IPS-NIHi7 (cell line): ENCODE measurements at regions not wholly inside any gene's neighbourhood (a gene's known extent, or its start where the extent isn't known, plus 50 kb on each side); places are given as distances from the start of the nearest gene placed in this dataset.

Source experiments
- DNase-seq: peaks from one replicate; pipeline ENCODE4 v3.0.0; 2012; ENCODE audit warnings: mixed read lengths; ENCODE audit errors: extremely low spot score

GRCh38 chr2:172230889-172231401 is 128.2 kb upstream of the DLX2 start:
- DNase-seq = no peak

GRCh38 chr2:172231508-172231907 is 128.8 kb upstream of the DLX2 start:
- no peak for DNase-seq

DNA sequence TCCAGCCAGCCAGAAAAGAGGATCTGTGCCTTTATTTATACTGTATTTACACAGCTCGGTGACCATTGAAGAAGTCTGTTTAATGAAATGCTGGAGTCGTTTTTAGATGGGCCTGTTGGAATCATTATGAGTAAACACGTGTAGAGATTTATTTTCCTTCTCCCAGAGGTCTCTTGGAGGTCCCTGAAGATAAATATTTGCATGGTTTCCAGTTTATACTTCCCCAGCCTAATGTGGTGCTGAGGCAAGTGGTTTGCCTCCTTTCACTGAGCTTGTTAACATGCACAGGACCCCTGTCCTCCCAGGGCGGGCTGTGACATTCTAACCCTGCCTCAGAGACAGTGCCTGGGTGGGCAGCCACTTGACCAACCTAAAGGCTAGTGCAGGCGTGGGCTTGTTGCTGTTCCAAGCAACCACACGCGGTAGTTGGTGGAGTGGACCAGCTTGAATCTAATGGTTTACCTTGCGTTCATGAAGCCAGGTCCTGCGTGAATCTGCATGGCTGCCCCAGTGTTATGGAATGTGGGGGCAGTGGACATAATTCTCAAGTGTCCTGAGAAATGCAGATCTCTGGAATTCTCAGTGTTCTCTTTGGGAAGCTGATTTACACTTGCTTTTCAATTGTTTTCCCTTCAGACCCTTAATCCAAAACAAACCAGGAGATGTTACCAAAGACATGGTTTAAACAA is 130.2 kb upstream of the DLX2 start:
- no peak for DNase-seq

DNA sequence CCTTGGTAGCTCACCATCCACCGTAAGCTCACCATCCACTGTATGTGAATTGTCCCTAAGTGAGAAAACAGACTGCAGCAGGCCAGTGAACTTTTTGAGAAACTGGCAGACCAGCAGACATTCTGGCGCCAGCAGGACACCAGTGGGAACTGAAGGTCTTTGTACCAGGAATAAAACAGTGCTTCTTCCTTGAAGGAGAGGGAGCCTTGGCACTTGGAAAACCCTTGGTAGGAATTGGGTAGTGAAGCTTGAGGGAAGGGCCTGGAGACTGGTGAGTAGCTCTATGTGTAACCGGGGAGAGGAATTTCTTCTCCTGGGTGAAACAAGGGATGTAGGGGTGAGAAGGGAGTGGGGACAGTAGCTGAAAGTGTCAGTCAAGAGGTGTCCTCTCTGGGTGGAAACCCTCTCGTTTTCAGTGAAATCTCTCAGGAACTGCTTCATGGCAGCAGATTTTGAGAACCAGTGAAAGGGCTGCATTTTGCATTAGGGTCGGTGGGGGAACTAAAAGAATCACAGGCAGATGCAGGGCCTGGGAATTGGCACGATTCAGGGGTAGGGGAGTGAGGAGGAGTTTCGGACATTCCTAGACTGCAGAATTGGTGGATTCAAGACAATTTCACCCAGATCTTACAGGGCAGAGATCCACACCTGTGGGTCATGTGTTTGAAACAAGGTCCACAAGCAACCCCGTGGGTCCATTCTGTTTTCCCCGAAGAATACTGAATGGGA is 131.5 kb upstream of the DLX2 start:
- no peak for DNase-seq

DNA sequence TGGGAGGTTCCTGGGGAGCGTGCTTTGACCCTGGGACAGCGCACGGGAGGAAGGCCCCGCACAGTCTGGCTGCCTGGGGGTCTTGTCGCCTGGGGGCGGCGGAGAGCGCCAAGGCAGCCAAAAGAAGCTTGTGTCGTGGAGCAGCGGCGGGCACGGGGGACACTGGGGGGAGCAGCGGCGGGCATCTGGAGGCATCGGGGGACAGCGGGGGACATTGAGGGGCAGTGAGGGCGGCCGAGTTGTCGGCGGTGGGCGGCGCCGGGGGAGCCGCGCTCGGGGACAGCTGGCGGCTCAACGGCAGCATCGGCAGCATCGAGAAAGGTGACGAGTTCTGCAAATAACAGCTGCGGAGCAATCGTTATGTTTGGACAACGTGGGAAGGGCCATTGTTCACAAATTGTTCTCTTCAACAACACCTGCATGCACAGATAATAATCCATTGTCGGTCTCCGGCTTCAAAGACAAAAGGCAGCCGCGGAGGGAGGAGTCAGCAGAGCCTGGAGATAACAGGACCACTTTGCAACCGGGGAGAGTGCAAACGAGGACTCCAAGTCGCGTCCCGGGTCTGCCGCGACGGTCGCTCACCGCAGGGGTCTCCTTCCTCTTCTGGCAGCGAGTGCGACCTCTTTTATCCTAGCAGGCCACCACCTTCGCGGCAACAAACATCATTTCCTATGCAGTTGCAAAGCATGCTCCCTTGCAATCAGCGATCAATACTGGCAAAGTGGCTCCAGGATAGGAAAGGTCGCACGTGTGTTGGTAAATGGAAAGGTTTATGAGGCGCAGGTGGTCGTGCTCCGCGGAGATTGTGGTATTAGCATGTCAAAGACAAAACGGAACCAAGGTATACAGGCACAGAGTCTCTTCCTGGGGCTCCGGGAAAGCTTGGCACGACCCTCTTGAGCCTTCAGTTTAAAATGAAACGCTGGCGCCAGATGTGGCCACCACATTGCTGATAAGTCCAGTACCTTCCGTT is 132.3 kb upstream of the DLX2 start:
- DNase-seq = peak; percentile 80

GRCh38 chr2:172239944-172240590 is 137.4 kb upstream of the DLX2 start:
- DNase-seq = no peak

GRCh38 chr2:172241222-172241621 is 138.5 kb upstream of the DLX2 start:
- no peak for DNase-seq

- DNase-seq = no peak
These were observed 139.8 kb upstream of the DLX2 start for GRCh38 chr2:172242471-172242870.

DNA sequence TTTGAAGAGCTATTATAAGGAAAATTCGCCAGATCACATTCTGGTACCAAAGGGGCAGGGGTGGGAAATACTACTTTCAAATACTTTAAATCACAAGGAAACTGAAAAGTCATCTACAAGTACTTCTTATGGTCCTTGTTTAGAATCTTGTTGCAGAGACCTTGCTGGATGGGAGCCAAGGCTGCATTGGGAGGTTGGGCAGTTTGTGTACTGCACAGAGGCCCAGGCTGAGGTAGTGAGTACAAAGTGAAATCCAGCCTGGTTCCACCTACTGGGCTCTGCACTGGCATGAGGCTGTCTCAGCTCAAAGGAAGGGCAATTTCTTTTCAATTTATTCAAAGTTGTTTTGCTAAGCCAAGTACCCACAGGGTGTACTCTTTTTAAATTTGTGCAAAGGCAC is 140.3 kb upstream of the DLX2 start:
- DNase-seq = no peak

- no peak for DNase-seq
These were observed 141.9 kb upstream of the DLX2 start for GRCh38 chr2:172244419-172245130.

DNA sequence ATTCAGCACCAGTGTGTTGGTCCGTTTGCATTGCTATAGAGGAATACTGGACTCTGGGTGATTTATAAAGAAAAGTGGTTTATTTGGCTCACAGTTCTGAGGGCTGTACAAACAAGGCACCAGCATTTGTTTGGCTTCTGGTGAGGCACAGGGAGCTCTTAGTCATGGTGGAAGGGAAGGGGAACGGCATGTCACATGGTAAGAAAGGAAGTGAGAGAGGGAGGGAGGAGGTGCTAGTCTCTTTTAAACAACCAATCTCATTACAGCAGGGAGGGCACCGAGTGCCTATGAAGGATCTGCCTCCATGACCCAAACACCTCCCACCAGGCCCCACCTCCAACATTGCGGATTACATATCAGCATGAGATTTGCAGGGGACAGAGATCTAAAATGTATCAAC is 143.9 kb upstream of the DLX2 start:
- DNase-seq = no peak

DNA sequence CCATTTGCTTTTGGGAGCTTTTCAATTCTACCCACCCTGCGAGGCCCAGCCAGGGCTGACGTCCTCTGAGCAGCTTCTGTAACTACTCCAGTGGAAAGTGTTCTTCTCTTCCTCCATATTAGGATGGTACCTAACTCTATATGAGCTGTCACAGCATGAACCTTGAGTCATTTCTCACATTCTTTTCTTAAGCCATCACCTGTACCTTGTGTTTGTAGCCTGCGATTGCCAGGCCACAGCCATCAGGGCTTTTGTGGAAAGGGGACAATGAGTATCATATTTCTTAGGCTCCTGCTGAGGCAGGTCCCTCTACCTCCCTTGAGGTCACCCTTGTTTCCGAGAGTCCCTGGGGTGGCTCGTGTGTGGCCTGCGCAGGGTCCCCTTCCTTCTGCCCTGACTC is 144.5 kb upstream of the DLX2 start:
- DNase-seq = no peak

GRCh38 chr2:172248381-172248780 is 145.7 kb upstream of the DLX2 start:
- DNase-seq = no peak

- DNase-seq = peak; percentile 39
These were observed 146.1 kb upstream of the DLX2 start for GRCh38 chr2:172248785-172249187.

- no peak for DNase-seq
These were observed 146.6 kb upstream of the DLX2 start for GRCh38 chr2:172249334-172249733.

GRCh38 chr2:172249986-172250385 is 147.3 kb upstream of the DLX2 start:
- DNase-seq = no peak

DNA sequence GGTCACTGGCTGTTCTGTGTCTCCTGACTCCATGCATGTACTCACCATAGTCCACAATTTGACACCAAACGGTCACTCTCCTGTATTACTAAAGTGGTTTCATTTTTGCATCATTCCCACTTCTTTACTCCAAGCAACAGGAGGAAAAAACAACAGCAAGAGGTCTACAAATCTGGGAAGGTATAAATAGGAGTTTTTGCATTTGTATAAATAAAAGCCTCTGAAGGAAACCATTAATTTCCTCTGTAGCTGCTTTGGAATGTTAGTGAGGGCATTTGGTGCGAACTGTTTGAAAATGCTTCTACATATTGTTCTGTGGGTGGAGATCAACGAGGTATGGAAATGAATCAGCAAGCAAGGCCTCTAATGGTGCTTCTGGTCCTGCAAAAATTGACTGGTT is 148.5 kb upstream of the DLX2 start:
- no peak for DNase-seq

DNA sequence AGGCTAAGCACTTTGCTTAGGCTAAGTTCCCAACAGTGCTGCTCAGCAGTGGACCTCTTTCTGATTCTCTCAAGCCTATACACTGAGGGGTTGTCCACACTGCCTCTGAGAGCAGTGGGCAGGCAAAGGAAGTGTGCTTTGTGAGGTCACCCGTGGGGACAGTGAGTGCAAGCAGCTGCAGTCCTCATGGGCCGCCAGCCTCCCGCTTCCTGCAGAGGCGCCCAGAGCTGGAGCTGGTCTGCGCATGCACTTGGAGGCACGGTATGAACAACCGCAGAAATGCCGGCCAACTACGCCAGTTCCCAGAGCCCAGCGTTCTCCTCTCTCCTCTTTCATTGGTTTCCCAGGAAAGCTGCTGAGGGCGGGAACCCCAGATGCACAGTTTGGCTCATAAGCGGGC is 149.5 kb upstream of the DLX2 start:
- no peak for DNase-seq

- no peak for DNase-seq
These were observed 150.7 kb upstream of the DLX2 start for GRCh38 chr2:172253190-172254052.

DNA sequence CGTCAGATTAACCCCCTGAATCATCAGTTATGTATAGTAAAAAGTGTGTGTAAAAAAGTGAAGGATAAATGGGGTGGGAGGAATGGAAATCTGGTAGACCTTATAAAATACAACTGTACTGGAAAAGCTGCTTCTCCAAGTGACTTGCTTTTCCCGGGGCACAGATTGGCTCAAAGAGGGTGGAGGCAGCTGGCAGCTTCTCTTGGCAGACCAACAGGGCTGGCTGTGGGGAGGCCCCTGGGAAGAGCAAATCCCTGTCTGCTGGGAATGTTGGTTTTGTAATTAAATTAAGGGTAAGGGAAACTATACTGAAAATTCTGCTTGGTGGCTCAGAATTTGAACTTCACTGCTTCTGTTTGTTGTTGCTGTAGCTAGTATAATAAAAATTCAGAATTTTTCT is 154.2 kb upstream of the DLX2 start:
- no peak for DNase-seq
